ENCODE measurements at regions not wholly inside any gene's neighbourhood (a gene's known extent, or its start where the extent isn't known, plus 50 kb on each side); places are given as distances from the start of the nearest gene placed in this dataset.

- DNase-seq = peak in 1 of 2 experiments; percentile 1
Measured at GRCh38 chrX:100512471-100512870, 72.3 kb upstream of the TNMD start.

GRCh38 chrX:100494646-100495370 lies 84.7 kb upstream of the PCDH19 start:
- no peak for DNase-seq

- DNase-seq = no peak
Measured at GRCh38 chrX:100491174-100491573, 81.1 kb upstream of the PCDH19 start.

GRCh38 chrX:100487795-100488194 lies 77.7 kb upstream of the PCDH19 start:
- DNase-seq = peak; percentile 38 to 47

- no peak for DNase-seq
Measured at GRCh38 chrX:100484971-100485370, 74.9 kb upstream of the PCDH19 start.

- no peak for DNase-seq
Measured at GRCh38 chrX:100479329-100479728, 69.3 kb upstream of the PCDH19 start.

- DNase-seq = no peak
Measured at GRCh38 chrX:100478714-100479306, 68.7 kb upstream of the PCDH19 start.

- DNase-seq = no peak
Measured at GRCh38 chrX:100477958-100478357, 67.9 kb upstream of the PCDH19 start.

- no peak for DNase-seq
Measured at GRCh38 chrX:100477467-100477866, 67.4 kb upstream of the PCDH19 start.
